ENCODE measurements at regions not wholly inside any gene's neighbourhood (a gene's known extent, or its start where the extent isn't known, plus 50 kb on each side); places are given as distances from the start of the nearest gene placed in this dataset.

DNA sequence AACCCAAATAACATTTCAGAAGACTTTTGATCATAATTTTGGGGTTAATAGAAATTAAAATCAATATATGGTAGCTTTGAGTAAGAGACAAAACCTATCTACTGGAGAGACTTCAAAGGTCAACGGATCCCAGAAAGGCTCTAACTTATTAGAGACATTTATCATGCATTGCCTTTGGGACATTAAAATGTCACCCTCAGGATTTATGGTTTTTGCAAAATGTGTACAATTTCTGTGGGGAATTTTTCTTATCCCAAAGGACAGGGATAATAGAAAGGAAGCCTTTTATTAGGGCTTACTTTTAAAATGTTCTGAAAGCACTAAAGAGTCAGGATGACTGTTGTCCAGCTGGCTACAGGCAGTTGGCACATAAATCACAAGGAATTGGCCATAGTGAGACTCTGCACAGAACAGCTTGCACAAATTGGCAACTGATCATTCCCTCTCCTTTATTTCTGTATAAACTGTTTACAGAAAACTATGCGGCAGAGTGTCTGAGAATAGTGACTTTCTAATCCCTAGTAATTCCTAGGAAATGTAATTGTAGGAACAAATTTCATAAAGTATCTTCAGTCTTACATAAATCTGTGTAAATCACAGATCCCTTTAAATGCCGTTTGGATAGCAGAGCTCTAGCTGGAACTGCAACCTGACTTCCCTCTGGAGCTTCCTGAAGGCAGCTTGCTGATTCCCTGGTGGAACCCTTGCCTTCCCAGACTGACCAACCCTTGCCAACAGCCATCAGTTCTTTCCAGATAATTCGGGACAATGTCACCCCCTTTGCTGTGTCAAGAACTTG, 201.1 kb upstream of the PREP start:
- TF ChIP-seq, protein P1, sequence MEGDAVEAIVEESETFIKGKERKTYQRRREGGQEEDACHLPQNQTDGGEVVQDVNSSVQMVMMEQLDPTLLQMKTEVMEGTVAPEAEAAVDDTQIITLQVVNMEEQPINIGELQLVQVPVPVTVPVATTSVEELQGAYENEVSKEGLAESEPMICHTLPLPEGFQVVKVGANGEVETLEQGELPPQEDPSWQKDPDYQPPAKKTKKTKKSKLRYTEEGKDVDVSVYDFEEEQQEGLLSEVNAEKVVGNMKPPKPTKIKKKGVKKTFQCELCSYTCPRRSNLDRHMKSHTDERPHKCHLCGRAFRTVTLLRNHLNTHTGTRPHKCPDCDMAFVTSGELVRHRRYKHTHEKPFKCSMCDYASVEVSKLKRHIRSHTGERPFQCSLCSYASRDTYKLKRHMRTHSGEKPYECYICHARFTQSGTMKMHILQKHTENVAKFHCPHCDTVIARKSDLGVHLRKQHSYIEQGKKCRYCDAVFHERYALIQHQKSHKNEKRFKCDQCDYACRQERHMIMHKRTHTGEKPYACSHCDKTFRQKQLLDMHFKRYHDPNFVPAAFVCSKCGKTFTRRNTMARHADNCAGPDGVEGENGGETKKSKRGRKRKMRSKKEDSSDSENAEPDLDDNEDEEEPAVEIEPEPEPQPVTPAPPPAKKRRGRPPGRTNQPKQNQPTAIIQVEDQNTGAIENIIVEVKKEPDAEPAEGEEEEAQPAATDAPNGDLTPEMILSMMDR (IDR thresholded peaks at IDR 0.05; ENCODE audit: borderline replicate concordance) = no peak
- no peak for DNase-seq
- no peaks in the 10 kb centered on the region for H3K27me3 ChIP-seq (ENCODE audit: low read depth)
- intact Hi-C loops (cut with micrococcal nuclease) = no loop called here
- H3K4me3 ChIP-seq = no peak overlapping the region
- peaks cover 6% of the 10 kb centered on the region for H3K9me3 ChIP-seq (replicated peaks)
- H3K36me3 ChIP-seq = no peaks in the 10 kb centered on the region
- peaks cover 53% of the 10 kb centered on the region for H3K4me1 ChIP-seq
- peak overlapping the region; percentile 70 for H3K27ac ChIP-seq (replicated peaks)

DNA sequence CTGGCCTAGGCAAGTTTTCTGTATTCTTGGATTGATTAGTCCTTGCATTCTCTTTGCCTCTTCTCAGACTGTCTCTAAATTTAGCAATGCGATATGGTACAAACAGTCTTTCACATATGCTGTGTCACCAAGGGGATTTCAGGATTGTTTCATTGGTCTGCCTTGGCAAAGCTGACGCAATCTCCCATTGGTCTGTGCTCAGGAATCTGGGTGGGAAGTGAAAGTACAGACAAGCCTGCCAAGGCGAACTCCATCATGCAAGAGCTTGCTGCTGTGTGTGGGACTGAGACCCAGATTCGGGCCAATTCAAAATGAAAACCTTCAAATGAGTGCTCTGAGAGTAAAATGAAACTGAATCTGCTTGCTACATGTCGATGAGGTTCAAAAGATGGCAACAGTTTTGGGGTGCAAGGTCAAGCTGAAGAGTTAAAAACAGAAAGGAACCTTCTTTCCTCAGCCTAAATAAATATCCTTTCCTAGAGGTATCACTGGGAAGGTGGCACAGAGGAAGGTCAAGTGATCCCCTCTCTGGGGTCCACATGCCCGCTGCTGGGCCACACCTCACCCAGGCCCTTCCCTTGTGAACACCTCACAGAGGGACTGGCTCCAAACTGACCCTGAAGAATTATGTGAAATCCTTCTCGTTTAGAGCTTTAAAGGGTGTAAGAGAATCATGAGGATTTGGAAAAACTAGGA, 198.8 kb upstream of the PREP start:
- TF ChIP-seq, protein P1 (IDR thresholded peaks at IDR 0.05; ENCODE audit: borderline replicate concordance) = no peak
- Histone ChIP-seq H3K27ac (replicated peaks) (peak overlapping the region; percentile 89), H3K27me3 (ENCODE audit: low read depth) (no peaks in the 10 kb centered on the region), H3K36me3 (no peaks in the 10 kb centered on the region), H3K4me1 (peaks cover 46% of the 10 kb centered on the region), H3K9me3 (replicated peaks) (peaks cover 6% of the 10 kb centered on the region), H3K4me3 (peak overlapping the region; percentile 41)
- peak; percentile 69 for DNase-seq
- intact Hi-C loops (cut with micrococcal nuclease) = no loop called here

DNA sequence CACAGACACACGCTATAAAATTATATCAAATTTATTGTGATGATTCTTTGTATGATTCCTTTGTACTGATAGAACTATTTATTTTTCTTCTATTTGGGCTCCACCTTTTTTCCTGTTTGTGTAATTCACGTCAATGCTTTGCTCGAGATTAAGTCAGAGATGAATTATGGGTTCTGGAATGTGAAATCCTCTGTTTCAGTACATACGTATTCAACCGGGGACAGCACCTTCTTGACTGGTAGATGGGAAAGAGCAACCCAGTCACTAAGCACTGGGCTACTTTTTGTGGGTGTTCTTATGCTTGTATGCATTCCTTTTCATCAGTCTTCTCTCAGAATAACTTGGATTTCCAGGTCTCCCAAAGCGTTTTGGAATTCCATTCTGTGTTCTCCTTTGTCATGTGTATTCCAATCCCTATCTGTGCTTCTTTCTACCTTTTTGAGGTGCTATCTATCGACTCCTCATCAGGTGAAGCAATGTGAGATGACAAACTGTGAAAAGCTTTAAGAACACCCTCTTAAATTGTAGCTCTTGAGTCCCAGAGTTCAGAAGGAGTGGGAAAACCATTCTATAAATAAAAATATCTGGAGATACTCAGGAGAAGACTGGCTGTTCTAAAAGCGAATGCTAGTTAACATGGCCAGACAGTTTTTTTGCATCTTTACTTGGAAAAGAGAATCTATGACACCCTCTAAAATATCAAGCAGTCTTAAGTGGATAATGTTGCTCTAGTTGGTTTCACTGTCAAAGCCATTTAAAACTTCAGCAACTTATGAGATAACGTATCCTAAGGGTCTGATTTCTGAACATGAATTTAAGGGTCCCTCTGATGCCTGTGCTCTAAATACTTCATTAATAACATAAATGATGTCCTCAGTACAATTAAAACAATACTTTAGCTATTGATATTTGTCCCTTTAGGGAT, 197.7 kb upstream of the PREP start:
- intact Hi-C loops (cut with micrococcal nuclease) = no loop called here
- peaks cover 46% of the 10 kb centered on the region for H3K4me1 ChIP-seq
- TF ChIP-seq, protein P1 (IDR thresholded peaks at IDR 0.05; ENCODE audit: borderline replicate concordance) = no peak

DNA sequence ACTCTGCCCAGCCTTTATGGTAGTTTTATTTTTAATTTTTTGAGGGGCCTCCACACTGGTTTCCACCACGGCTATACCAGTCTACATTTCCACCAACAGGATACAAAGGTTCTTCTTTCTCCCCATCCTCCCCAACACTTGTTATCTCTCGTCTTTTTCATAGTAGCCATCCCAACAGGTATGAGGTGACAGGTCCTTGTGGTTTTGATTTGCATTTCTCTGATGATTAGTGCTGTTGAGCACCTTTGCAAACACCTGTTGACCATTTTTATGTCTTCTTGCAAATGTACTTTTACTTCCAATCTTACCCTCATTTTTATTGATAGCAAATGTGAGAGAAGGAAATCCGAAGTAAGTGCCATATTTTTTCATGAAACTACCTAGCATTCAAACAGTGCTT, 195.4 kb upstream of the PREP start:
- Histone ChIP-seq H3K4me3 (no peak overlapping the region), H3K27ac (replicated peaks) (no peak overlapping the region), H3K9me3 (replicated peaks) (no peaks in the 10 kb centered on the region), H3K4me1 (peaks cover 47% of the 10 kb centered on the region), H3K27me3 (ENCODE audit: low read depth) (no peaks in the 10 kb centered on the region), H3K36me3 (no peaks in the 10 kb centered on the region)
- TF ChIP-seq, protein P1 (IDR thresholded peaks at IDR 0.05; ENCODE audit: borderline replicate concordance) = no peak
- intact Hi-C loops (cut with micrococcal nuclease) = no loop called here
- DNase-seq = no peak

More for the DNA sequence above, 197.7 kb upstream of the PREP start:
- peak overlapping the region; percentile 41 for H3K4me3 ChIP-seq
- H3K27ac ChIP-seq (replicated peaks) = peak overlapping the region; percentile 89
- H3K27me3 ChIP-seq (ENCODE audit: low read depth) = no peaks in the 10 kb centered on the region
- H3K9me3 ChIP-seq (replicated peaks) = peaks cover 1% of the 10 kb centered on the region
- H3K36me3 ChIP-seq = no peaks in the 10 kb centered on the region
- no peak for DNase-seq

DNA sequence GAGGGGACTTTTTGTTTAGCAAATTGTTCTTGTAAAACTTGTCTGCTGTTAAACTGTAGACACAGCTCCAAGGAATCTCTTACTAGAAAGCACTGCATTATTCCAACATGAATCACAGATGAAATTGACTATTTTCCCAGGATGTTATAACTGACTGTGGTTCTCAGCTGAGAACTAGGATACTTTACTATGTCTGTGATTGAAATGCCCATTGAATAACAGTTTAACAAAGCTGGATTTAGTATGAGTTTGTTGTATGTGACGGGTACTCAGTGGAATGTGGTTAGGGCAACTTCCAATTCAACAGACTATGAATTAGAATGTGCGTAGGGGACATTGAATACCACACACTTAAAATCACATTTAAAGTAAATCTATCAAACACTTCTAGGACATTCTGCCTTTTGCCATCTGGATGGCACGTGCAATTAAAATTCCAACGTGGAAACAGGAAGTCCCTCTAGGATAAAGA, 193.4 kb upstream of the PREP start:
- no peak for DNase-seq

More for the DNA sequence above, 193.4 kb upstream of the PREP start:
- TF ChIP-seq, protein P1 (IDR thresholded peaks at IDR 0.05; ENCODE audit: borderline replicate concordance) = no peak
- intact Hi-C loops (cut with micrococcal nuclease) = no loop called here
- no peak overlapping the region for H3K4me3 ChIP-seq
- H3K36me3 ChIP-seq = no peaks in the 10 kb centered on the region
- peaks cover 38% of the 10 kb centered on the region for H3K4me1 ChIP-seq
- no peak overlapping the region for H3K27ac ChIP-seq (replicated peaks)
- H3K27me3 ChIP-seq (ENCODE audit: low read depth) = no peaks in the 10 kb centered on the region
- H3K9me3 ChIP-seq (replicated peaks) = no peaks in the 10 kb centered on the region

Measured in left ventricle myocardium inferior (tissue), 1 donor.